HepG2 (cell line): ENCODE measurements at regions not wholly inside any gene's neighbourhood (a gene's known extent, or its start where the extent isn't known, plus 50 kb on each side); places are given as distances from the start of the nearest gene placed in this dataset.

ENCODE experiments used
- ATAC-seq: fragments of 200-7000 bp; cut with Tn5 transposase; 3 replicates; pipeline ENCODE4 v1.9.1; 2020; ENCODE audit warnings: mild to moderate bottlenecking, moderate library complexity
- BruUV-seq: library from RNA; stranded (reverse); fragments of 400-500 nt; replicated peaks from 2 replicates; lab custom pipeline; 2021; lab: Mats Ljungman, UMichigan
- CTCF ChIA-PET: fragments of 300-600 bp; formaldehyde crosslinking; extraction: SDS; loops from one replicate; lab custom pipeline; 2021; ENCODE audit warnings: low total read pairs, inconsistent platforms, low intra/inter-chr PET ratio; lab: Yijun Ruan, JAX
- POLR2A ChIA-PET: fragments of 350-600 bp; sonication (Branson Sonifier 250); formaldehyde crosslinking; loops from one replicate; lab custom pipeline; 2020; ENCODE audit warnings: antibody characterized with exemption, inconsistent platforms; lab: Yijun Ruan, JAX
- DNase-seq: peaks from one replicate; pipeline ENCODE4 v3.0.0-alpha.2; 2015; ENCODE audit warnings: low spot score
- FAIRE-seq: peaks from 3 replicates; lab custom pipeline; 2011; peaks lifted over from hg19 to GRCh38; lab: Jason Lieb, UNC
- H2AFZ ChIP-seq: one replicate; pipeline ENCODE4 v1.6.1; 2011; ENCODE audit warnings: low read length, inconsistent platforms
- H3K27ac ChIP-seq: fragments of 300-600 bp; 3 replicates; pipeline ENCODE4 v1.8.0; 2011; ENCODE audit warnings: mixed run types, mild to moderate bottlenecking, mixed read lengths, low read length, inconsistent platforms; ENCODE audit not compliant: insufficient read depth; ENCODE audit errors: extremely low read length
- H3K27me3 ChIP-seq, 2 experiments: fragments of 200-600 bp in 1 of 2; 2 replicates in 1 of 2; 3 replicates in 1 of 2; pipeline versions ENCODE4 v1.6.0 to v1.8.0; 2011; ENCODE audit warnings: low read length in 2 of 2, mild to moderate bottlenecking in 2 of 2, moderate library complexity in 2 of 2, inconsistent platforms in 1 of 2; ENCODE audit not compliant: insufficient read depth in 2 of 2, control insufficient read depth in 1 of 2
- H3K36me3 ChIP-seq, 2 experiments: fragments of 200-600 bp in 1 of 2; replicated peaks in 1 of 2; 2 replicates in 1 of 2; 3 replicates in 1 of 2; pipeline versions ENCODE4 v1.5.1 to v1.8.0; 2011; ENCODE audit warnings: low read length in 2 of 2, inconsistent platforms in 1 of 2; ENCODE audit not compliant: insufficient read depth in 2 of 2, control insufficient read depth in 1 of 2
- H3K4me1 ChIP-seq: 2 replicates; pipeline ENCODE4 v1.5.1; 2012; ENCODE audit warnings: low read length, inconsistent platforms; ENCODE audit not compliant: insufficient read depth
- H3K4me2 ChIP-seq: 2 replicates; pipeline ENCODE4 v1.6.0; 2011; ENCODE audit warnings: low read depth, low read length, inconsistent platforms
- H3K4me3 ChIP-seq, 3 experiments: fragments of 200-600 bp in 1 of 3; sonication (generic), shearing (Covaris generic) in 1 of 3; replicated peaks in 1 of 3; 2 replicates each; pipeline ENCODE4 v1.5.1; 2011 to 2016; ENCODE audit warnings: low read length in 3 of 3, inconsistent platforms in 2 of 3, low read depth in 2 of 3, mild to moderate bottlenecking in 2 of 3, control low read depth in 1 of 3, mixed read lengths in 1 of 3; ENCODE audit not compliant: insufficient read depth in 1 of 3
- H3K79me2 ChIP-seq: one replicate; pipeline ENCODE4 v1.6.1; 2011; ENCODE audit warnings: low read length, inconsistent platforms; ENCODE audit not compliant: insufficient read depth
- H3K9ac ChIP-seq: 2 replicates; pipeline ENCODE4 v1.6.0; 2011; ENCODE audit warnings: mild to moderate bottlenecking, low read depth, low read length, inconsistent platforms; ENCODE audit not compliant: insufficient read depth
- H3K9me3 ChIP-seq: 2 replicates; pipeline ENCODE4 v1.5.1; 2012; ENCODE audit warnings: mild to moderate bottlenecking, low read length
- H4K20me1 ChIP-seq: 2 replicates; pipeline ENCODE4 v1.6.0; 2011; ENCODE audit warnings: inconsistent platforms, mild to moderate bottlenecking, low read length, moderate library complexity; ENCODE audit not compliant: insufficient read depth
- AKAP8 ChIP-seq: sonication (generic); formaldehyde crosslinking; IDR thresholded peaks from 2 replicates; pipeline ENCODE4 v1.5.1; 2020; ENCODE audit warnings: mild to moderate bottlenecking, missing genetic modification reagents
- DMTF1 ChIP-seq: sonication (generic); formaldehyde crosslinking; IDR thresholded peaks from 2 replicates; pipeline ENCODE4 v1.4.0; 2020; ENCODE audit warnings: mild to moderate bottlenecking, missing genetic modification reagents
- FIP1L1 ChIP-seq: fragments of 200-400 bp; formaldehyde crosslinking; IDR thresholded peaks from 2 replicates; pipeline ENCODE4 v1.6.1; 2018; ENCODE audit warnings: low read depth, mild to moderate bottlenecking, low read length, moderate library complexity, borderline replicate concordance; ENCODE audit not compliant: insufficient read depth
- GATAD2A ChIP-seq: IDR thresholded peaks from 2 replicates; pipeline ENCODE4 v1.6.1; 2016
- KDM5A ChIP-seq: fragments of 200-600 bp; sonication (generic); IDR thresholded peaks from 2 replicates; pipeline ENCODE4 v1.7.0; 2018; ENCODE audit warnings: antibody characterized with exemption, mild to moderate bottlenecking, low read length, borderline replicate concordance
- KLF9 ChIP-seq: IDR thresholded peaks from 2 replicates; pipeline ENCODE4 v1.6.1; 2016; ENCODE audit warnings: low read depth
- MED13 ChIP-seq: sonication (generic); formaldehyde crosslinking; IDR thresholded peaks from 2 replicates; pipeline ENCODE4 v1.5.0; 2020; ENCODE audit warnings: missing genetic modification reagents
- NR0B2 ChIP-seq: sonication (generic); formaldehyde crosslinking; IDR thresholded peaks from 2 replicates; pipeline ENCODE4 v1.4.0; 2020; ENCODE audit warnings: mild to moderate bottlenecking, missing genetic modification reagents
- ZNF564 ChIP-seq: sonication (generic); formaldehyde crosslinking; IDR thresholded peaks from 2 replicates; pipeline ENCODE4 v1.8.1; 2023; ENCODE audit warnings: mild to moderate bottlenecking, missing genetic modification reagents
- ZNF609 ChIP-seq: sonication (generic); formaldehyde crosslinking; IDR thresholded peaks from 2 replicates; pipeline ENCODE4 v1.4.0; 2020; ENCODE audit warnings: mild to moderate bottlenecking, missing genetic modification reagents, borderline replicate concordance
- ZSCAN21 ChIP-seq: sonication (generic); formaldehyde crosslinking; IDR thresholded peaks from 2 replicates; pipeline ENCODE4 v1.8.0; 2022; ENCODE audit warnings: mild to moderate bottlenecking, missing genetic modification reagents, moderate library complexity, borderline replicate concordance
- WGBS: methylation state at CpG from one replicate; pipeline ENCODE4 v1.1.6; 2017; ENCODE audit warnings: low lambda C conversion rate; 5-methylcytosine and 5-hydroxymethylcytosine counted together
- in situ Hi-C: cut with HindIII; loops from 2 replicates; pipeline ENCODE4 v1.10.0; 2017; ENCODE audit warnings: low pct_unique_long_range_greater_than_20kb; ENCODE audit not compliant: extremely low pct_ligation_motif_present
- intact Hi-C: fragments of 100-400 bp; cut with micrococcal nuclease; formaldehyde crosslinking; loops from one replicate; pipeline ENCODE4 v1.10.0; 2022; ENCODE audit not compliant: unreplicated experiment
- TF ChIP-seq, protein P1 (sequence below): sonication (generic); formaldehyde crosslinking; IDR thresholded peaks from 2 replicates; pipeline ENCODE4 v1.4.0; 2020; ENCODE audit warnings: missing genetic modification reagents, borderline replicate concordance

- intact Hi-C loops, result no loop called here
- DNase-seq (no peak), ATAC-seq (no peak), FAIRE-seq (no peak)
- in situ Hi-C loops, result no loop called here
- Histone ChIP-seq H4K20me1 (no peaks in the 10 kb centered on the region), H3K4me2 (no peak overlapping the region), H3K9me3 (no peaks in the 10 kb centered on the region), H3K79me2 (no peaks in the 10 kb centered on the region), H3K4me3 (no peak overlapping the region), H2AFZ (no peak overlapping the region), H3K27ac (no peak overlapping the region), H3K9ac (no peak overlapping the region), H3K4me1 (no peaks in the 10 kb centered on the region), H3K27me3 (no peaks in the 10 kb centered on the region), H3K36me3 (no peaks in the 10 kb centered on the region)
- no TSS peak for BruUV-seq
- 24% methylated on average over 12 of the region's 12 CpGs for WGBS
- POLR2A ChIA-PET, result no interaction called here
- CTCF ChIA-PET, result no interaction called here
- TF ChIP-seq MED13 (CRISPR knock-in tag) (no peak), AKAP8 (CRISPR knock-in tag) (no peak), NR0B2 (CRISPR knock-in tag) (no peak), GATAD2A (no peak), FIP1L1 (no peak), KDM5A (no peak), KLF9 (no peak), ZNF564 (CRISPR knock-in tag) (no peak), ZNF609 (CRISPR knock-in tag) (no peak), ZSCAN21 (CRISPR knock-in tag) (no peak), DMTF1 (CRISPR knock-in tag) (no peak)
- TF ChIP-seq, protein P1, sequence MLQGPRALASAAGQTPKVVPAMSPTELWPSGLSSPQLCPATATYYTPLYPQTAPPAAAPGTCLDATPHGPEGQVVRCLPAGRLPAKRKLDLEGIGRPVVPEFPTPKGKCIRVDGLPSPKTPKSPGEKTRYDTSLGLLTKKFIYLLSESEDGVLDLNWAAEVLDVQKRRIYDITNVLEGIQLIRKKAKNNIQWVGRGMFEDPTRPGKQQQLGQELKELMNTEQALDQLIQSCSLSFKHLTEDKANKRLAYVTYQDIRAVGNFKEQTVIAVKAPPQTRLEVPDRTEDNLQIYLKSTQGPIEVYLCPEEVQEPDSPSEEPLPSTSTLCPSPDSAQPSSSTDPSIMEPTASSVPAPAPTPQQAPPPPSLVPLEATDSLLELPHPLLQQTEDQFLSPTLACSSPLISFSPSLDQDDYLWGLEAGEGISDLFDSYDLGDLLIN (CRISPR knock-in tag), result no peak
These were observed 335.3 kb upstream of the ADAMTS16 start for GRCh38 chr5:4804691-4805360.
